HFF-Myc (cell line): ENCODE measurements at regions not wholly inside any gene's neighbourhood (a gene's known extent, or its start where the extent isn't known, plus 50 kb on each side); places are given as distances from the start of the nearest gene placed in this dataset.
"Not testable (repeated sequence)": the region's sequence is repeated elsewhere in the genome, so short reads cannot be mapped to it uniquely, and the experiment has no call there.

ENCODE experiments used
- DNase-seq: peaks from one replicate; pipeline ENCODE4 v3.0.0-alpha.2; 2011; ENCODE audit warnings: low read depth; ENCODE audit errors: extremely low read depth
- H3K4me3 ChIP-seq: replicated peaks from 2 replicates; pipeline ENCODE4 v1.5.1; 2011; ENCODE audit warnings: low read depth, mild to moderate bottlenecking, control low read depth, low read length
- CTCF ChIP-seq: IDR thresholded peaks from 2 replicates; pipeline ENCODE4 v1.5.1; 2012; ENCODE audit warnings: mild to moderate bottlenecking, low read depth, low read length, control low read depth; ENCODE audit errors: missing control alignments

GRCh38 chr12:28742791-28743190, 406.3 kb upstream of the FAR2 start:
- no peak overlapping the region for H3K4me3 ChIP-seq
- TF ChIP-seq CTCF: no peak
- DNase-seq: no peak

GRCh38 chr12:28746734-28747325, 402.2 kb upstream of the FAR2 start:
- H3K4me3 ChIP-seq: no peak overlapping the region
- no peak for DNase-seq
- no peak for TF ChIP-seq CTCF

- no peak for TF ChIP-seq CTCF
- no peak overlapping the region for H3K4me3 ChIP-seq
- DNase-seq: no peak
These were observed 398.0 kb upstream of the FAR2 start for GRCh38 chr12:28750946-28751685.

GRCh38 chr12:28755027-28755426, 394.1 kb upstream of the FAR2 start:
- DNase-seq: no peak
- TF ChIP-seq CTCF: no peak
- H3K4me3 ChIP-seq: no peak overlapping the region

GRCh38 chr12:28759333-28759732, 389.7 kb upstream of the FAR2 start:
- no peak for DNase-seq
- TF ChIP-seq CTCF: no peak
- no peak overlapping the region for H3K4me3 ChIP-seq

GRCh38 chr12:28760040-28760903, 388.8 kb upstream of the FAR2 start:
- H3K4me3 ChIP-seq, DNase-seq: not testable (repeated sequence)

- H3K4me3 ChIP-seq, DNase-seq: not testable (repeated sequence)
These were observed 387.2 kb upstream of the FAR2 start for GRCh38 chr12:28761897-28762296.
